ENCODE measurements at regions not wholly inside any gene's neighbourhood (a gene's known extent, or its start where the extent isn't known, plus 50 kb on each side); places are given as distances from the start of the nearest gene placed in this dataset.

- Histone ChIP-seq H3K18ac (ENCODE audit: low read depth, low read length) (peak overlapping the region; percentile 99), H4K91ac (ENCODE audit: insufficient read depth, low read depth, low read length) (peak overlapping the region; percentile 77), H3K56ac (ENCODE audit: extremely low read depth, insufficient read depth, low read length) (peak overlapping the region; percentile 93), H3K36me3 (ENCODE audit: control insufficient read depth, insufficient read depth, low read length) (no peaks in the 10 kb centered on the region), H2BK15ac (ENCODE audit: low read depth, low read length) (peak overlapping the region; percentile 37; the same call in 2 of the 3 replicates), H2BK5ac (ENCODE audit: low read depth, low read length, poor library complexity, severe bottlenecking) (peak overlapping the region; percentile 100), H3K23ac (ENCODE audit: low read depth, low read length) (peak overlapping the region; percentile 90; the same call in 1 of the 2 replicates), H3K9me3 (ENCODE audit: control insufficient read depth, insufficient read depth, low read length) (peaks cover 3% of the 10 kb centered on the region; the same call in 1 of the 2 replicates), H2BK120ac (ENCODE audit: low read depth, low read length) (peak overlapping the region; percentile 97), H3K27ac (ENCODE audit: insufficient read depth, low read length) (peak overlapping the region; percentile 97), H2BK20ac (ENCODE audit: low read depth, low read length) (peak overlapping the region; percentile 96), H3K4me2 (ENCODE audit: low read depth, low read length) (peak overlapping the region; percentile 72; the same call in 1 of the 2 replicates), H2AFZ (replicated peaks; ENCODE audit: low read length, poor library complexity) (no peak overlapping the region), H4K8ac (ENCODE audit: low read depth in 2 of 2, low read length in 2 of 2) (peak overlapping the region; percentile 75 to 77), H3K4ac (ENCODE audit: low read depth, low read length) (peak overlapping the region; percentile 89; the same call in 1 of the 2 replicates), H2AK5ac (ENCODE audit: low read depth, low read length) (0 out of 2 replicates have a peak overlapping the region, but pooled peaks have one; percentile 18), H3K9me1 (ENCODE audit: insufficient read depth, low read length) (no peaks in the 10 kb centered on the region; the same call in none of the 2 replicates), H4K20me1 (ENCODE audit: insufficient read depth, low read length) (no peaks in the 10 kb centered on the region), H3K27me3 (ENCODE audit: control insufficient read depth, insufficient read depth, low read length) (no peaks in the 10 kb centered on the region), H4K5ac (ENCODE audit: low read depth, low read length) (peak overlapping the region; percentile 85; the same call in 1 of the 2 replicates), H3K4me1 (ENCODE audit: control insufficient read depth, insufficient read depth, low read length) (peaks cover 9% of the 10 kb centered on the region), H3K14ac (replicated peaks; ENCODE audit: low read depth, low read length) (peak overlapping the region; percentile 80; the same call in 1 of the 2 replicates), H3K9ac (ENCODE audit: low read depth, low read length) (peak overlapping the region; percentile 21; the same call in 1 of the 2 replicates), H3K79me1 (ENCODE audit: low read depth in 1 of 2, low read length in 2 of 2) (peaks cover 0 to 4% of the 10 kb centered on the region in 2 experiments; a peak in 2 of 4 replicates), H2AK9ac (replicated peaks; ENCODE audit: low read depth, low read length, poor library complexity) (no peak overlapping the region), H3K4me3 (ENCODE audit: insufficient read depth, low read depth, low read length) (peak overlapping the region; percentile 1; the same call in 1 of the 2 replicates)
- DNase-seq, result peak; percentile 97
- peak; percentile 91 for ATAC-seq (ENCODE audit: low read depth)
- intact Hi-C loops (cut with micrococcal nuclease) (loop anchor here (2.0 kb wide), 1 partner anchor 30 kb away; no protein-coding TSS in a partner anchor), dilution Hi-C loops (cut with HindIII; ENCODE audit: low sequenced_read_pairs, unreplicated experiment) (no loop called here), in situ Hi-C loops (cut with MboI; ENCODE audit: low sequenced_read_pairs) (no loop called here)
- CTCF ChIA-PET, result interaction anchor here (1.0 to 1.6 kb wide), 5 partner anchors 13 to 168 kb away, joined by 3 to 5 read pairs (median 3); no protein-coding TSS in a partner anchor
- WGBS, 2 experiments (ENCODE audit: extremely low coverage in 2 of 2, insufficient read length in 1 of 2), result no CpG with 5 or more reads among the region's 2 CpGs
- no TSS peak for BruUV-seq (replicated peaks)
- POLR2A ChIA-PET (ENCODE audit: unreplicated experiment), result no interaction called here
- TF ChIP-seq RFX5 (IDR thresholded peaks at IDR 0.05; ENCODE audit: low read depth, low read length), result no peak
- TF ChIP-seq POLR2A (IDR thresholded peaks at IDR 0.05; ENCODE audit: low read depth, low read length), result no peak
- no peak for TF ChIP-seq MAZ (IDR thresholded peaks at IDR 0.05; ENCODE audit: borderline replicate concordance, low read depth, low read length)
- TF ChIP-seq RCOR1 (IDR thresholded peaks at IDR 0.05; ENCODE audit: insufficient replicate concordance, low read length), result peak; percentile 17
- TF ChIP-seq FOS (IDR thresholded peaks at IDR 0.05; ENCODE audit: low read depth, low read length), result peak; percentile 92
- TF ChIP-seq ELK1 (IDR thresholded peaks at IDR 0.05; ENCODE audit: borderline replicate concordance, low read depth, low read length), result no peak
- peak; percentile 100 for TF ChIP-seq CEBPB (IDR thresholded peaks at IDR 0.05; ENCODE audit: low read depth, low read length)
- no peak for TF ChIP-seq MAFK (IDR thresholded peaks at IDR 0.05; ENCODE audit: low read depth, low read length)
- TF ChIP-seq BHLHE40 (IDR thresholded peaks at IDR 0.05; ENCODE audit: low read depth, low read length), result peak; percentile 69
- TF ChIP-seq SMC3 (IDR thresholded peaks at IDR 0.05; ENCODE audit: low read depth, low read length), result no peak
- TF ChIP-seq USF2 (IDR thresholded peaks at IDR 0.05; ENCODE audit: low read depth, low read length), result no peak
- no peak for TF ChIP-seq CHD1 (IDR thresholded peaks at IDR 0.05; ENCODE audit: low read depth, low read length)
- TF ChIP-seq RAD21 (IDR thresholded peaks at IDR 0.05; ENCODE audit: low read length), result no peak
- no peak for TF ChIP-seq MXI1 (IDR thresholded peaks at IDR 0.05; ENCODE audit: borderline replicate concordance, low read depth, low read length)
Observed at GRCh38 chr14:61965030-61965745, 203.0 kb downstream of the SNAPC1 start.

Data from IMR-90 (cell line).